ENCODE measurements at regions not wholly inside any gene's neighbourhood (a gene's known extent, or its start where the extent isn't known, plus 50 kb on each side); places are given as distances from the start of the nearest gene placed in this dataset.

- Histone ChIP-seq H3K36me3 (no peaks in the 10 kb centered on the region), H3K4me3 (ENCODE audit: low read depth, low read length) (no peak overlapping the region), H3K27me3 (ENCODE audit: insufficient read depth, low read depth, severe bottlenecking) (peaks cover 70% of the 10 kb centered on the region), H3K27ac (no peak overlapping the region), H3K9me3 (ENCODE audit: severe bottlenecking) (no peaks in the 10 kb centered on the region)
- TF ChIP-seq, protein P1, sequence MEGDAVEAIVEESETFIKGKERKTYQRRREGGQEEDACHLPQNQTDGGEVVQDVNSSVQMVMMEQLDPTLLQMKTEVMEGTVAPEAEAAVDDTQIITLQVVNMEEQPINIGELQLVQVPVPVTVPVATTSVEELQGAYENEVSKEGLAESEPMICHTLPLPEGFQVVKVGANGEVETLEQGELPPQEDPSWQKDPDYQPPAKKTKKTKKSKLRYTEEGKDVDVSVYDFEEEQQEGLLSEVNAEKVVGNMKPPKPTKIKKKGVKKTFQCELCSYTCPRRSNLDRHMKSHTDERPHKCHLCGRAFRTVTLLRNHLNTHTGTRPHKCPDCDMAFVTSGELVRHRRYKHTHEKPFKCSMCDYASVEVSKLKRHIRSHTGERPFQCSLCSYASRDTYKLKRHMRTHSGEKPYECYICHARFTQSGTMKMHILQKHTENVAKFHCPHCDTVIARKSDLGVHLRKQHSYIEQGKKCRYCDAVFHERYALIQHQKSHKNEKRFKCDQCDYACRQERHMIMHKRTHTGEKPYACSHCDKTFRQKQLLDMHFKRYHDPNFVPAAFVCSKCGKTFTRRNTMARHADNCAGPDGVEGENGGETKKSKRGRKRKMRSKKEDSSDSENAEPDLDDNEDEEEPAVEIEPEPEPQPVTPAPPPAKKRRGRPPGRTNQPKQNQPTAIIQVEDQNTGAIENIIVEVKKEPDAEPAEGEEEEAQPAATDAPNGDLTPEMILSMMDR (IDR thresholded peaks at IDR 0.05; ENCODE audit: low read depth, low read length), result no peak
- DNase-seq, result no peak
Observed at GRCh38 chr20:56308036-56308435, 50.7 kb upstream of the FAM210B start.

Measured in WERI-Rb-1 (cell line).